GM08714 (cell line): ENCODE measurements at regions not wholly inside any gene's neighbourhood (a gene's known extent, or its start where the extent isn't known, plus 50 kb on each side); places are given as distances from the start of the nearest gene placed in this dataset.

Experiments used
- H3K4me3 ChIP-seq: fragments of 200-500 bp; sonication (Bioruptor generic); 2 replicates; pipeline ENCODE4 v1.5.1; 2014; ENCODE audit warnings: mild to moderate bottlenecking, low read length, inconsistent platforms
- ZNF274 ChIP-seq: IDR thresholded peaks from 2 replicates; pipeline ENCODE4 v1.6.1; 2012; ENCODE audit warnings: mild to moderate bottlenecking, low read depth, low read length

DNA sequence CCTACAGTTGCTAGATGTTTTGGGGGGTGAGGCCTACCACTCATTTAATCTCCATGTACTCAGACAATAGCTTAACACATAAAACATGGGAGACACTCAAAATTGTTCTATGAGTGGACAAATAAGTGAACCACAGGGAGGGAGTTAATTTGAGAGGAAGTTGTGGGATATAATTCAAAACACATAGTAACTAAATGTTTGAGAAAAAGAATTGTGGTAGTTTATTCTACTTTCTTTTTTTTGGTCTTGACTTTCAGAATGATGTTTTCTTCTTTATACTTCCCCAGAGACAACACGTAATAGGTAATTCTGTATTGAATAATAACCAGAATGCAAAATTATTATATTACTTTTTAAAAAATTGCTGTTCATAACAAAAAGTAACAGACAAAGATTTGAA lies 453.8 kb downstream of the RFPL4B start:
- TF ChIP-seq ZNF274: no peak
- no peak overlapping the region for H3K4me3 ChIP-seq

DNA sequence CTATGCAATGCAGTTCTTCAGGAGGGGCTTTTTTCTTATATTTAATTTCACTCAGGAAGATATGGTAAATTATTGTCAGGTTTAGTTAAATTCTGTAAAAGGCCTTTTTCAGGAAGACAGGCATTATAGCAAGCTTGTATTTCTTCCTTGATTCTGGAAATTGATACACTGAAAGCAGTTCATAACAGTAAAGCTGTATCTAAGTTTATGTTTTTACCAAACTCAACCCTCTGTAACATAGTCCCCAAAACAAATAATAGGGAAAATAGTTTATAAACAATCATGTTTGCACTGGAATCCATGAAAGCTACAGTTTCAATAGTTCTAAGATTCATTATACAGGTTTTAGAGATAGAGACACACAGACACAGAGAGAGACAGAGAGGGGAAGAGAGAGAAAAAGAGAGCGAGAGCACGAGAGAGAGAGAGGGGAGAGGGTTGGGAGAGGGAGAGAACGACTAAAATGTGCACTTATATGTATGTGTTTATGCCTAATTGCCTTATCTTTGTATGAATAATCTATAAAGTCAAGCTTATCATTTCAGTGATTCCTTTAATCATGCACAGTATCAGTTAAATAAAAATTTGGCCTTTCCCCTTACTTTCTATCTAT lies 454.4 kb downstream of the RFPL4B start:
- no peak for TF ChIP-seq ZNF274
- H3K4me3 ChIP-seq: no peak overlapping the region

DNA sequence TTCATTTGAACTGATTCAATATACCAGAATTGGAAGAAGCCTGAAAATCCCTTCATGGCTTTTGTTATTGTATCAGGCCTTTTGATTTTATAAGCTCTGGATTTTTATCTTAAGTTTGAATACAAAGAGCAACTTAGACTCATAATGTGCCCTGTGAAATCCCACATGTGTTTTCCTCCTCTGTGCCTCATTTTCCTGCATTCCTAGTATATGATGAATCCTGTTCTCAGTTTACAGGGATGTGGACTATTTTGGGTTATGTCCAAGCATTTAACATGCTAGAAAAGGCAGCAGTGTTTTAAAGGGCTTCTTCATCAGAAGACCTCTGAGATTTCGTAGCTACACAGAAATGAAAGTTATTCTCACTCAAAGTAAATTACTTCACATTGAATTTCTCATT lies 455.0 kb downstream of the RFPL4B start:
- H3K4me3 ChIP-seq: no peak overlapping the region
- TF ChIP-seq ZNF274: no peak

DNA sequence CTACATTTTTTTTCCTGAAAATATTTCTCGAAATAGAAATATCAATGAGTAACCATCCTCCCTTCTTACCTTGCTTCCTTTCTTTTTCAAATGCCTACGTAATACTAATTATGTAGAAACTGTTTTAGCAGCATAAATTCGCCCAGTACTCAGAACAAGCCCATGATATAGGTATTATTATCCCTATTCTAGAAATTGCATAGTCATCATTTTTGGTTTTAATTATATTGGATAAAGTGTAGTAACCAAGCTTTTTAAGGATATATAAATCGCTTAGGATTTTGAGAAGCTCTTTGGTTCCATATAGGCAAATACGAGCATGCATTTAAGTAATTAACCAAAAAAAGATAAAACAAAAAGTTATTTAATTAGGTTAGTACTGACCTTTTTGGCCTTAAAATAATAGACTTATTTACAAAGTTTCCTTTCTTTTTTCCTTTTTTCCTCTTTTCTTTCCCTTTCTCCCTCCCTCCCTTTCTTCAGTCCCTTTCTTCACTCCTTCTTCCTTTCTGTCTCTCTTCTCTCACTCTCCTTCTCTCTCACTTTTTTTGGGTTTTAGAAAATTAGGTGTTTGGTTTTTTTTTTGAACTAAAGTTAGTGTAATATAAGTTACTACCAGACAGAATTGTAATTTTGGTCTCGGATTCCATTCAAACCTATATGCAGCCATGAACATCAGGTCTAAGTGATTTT lies 457.7 kb downstream of the RFPL4B start:
- no peak for TF ChIP-seq ZNF274
- H3K4me3 ChIP-seq: no peak overlapping the region

DNA sequence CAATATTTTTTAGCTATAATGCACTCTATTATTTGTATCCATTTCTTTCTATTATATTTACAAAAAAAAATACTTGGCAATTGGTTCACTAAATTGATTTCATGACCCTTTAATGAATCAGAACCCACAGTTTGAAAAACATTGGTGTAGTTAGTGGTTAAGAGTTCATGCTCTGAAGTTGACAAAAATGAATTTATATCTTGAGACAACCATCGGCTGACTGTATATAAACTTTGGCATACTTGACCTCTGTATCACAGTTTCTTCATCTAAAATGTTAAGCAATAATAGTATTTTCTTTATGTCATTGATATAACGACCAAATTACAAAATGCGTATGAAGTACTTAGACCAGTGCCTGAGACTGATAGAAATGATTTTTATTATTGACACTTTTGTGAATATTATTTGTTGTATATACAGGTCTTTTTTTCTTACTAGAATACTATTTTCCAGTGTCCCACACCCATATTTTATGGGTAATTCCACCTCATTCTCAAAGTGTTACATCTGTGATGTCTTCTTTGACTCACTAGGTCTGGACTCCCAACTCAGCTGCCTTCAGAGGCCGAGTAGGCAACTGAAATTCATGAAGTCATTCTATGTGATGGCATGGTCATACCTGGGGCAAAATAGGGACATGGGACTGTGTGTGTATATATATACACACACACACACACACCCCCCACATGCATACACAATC lies 459.2 kb downstream of the RFPL4B start:
- no peak overlapping the region for H3K4me3 ChIP-seq
- no peak for TF ChIP-seq ZNF274

DNA sequence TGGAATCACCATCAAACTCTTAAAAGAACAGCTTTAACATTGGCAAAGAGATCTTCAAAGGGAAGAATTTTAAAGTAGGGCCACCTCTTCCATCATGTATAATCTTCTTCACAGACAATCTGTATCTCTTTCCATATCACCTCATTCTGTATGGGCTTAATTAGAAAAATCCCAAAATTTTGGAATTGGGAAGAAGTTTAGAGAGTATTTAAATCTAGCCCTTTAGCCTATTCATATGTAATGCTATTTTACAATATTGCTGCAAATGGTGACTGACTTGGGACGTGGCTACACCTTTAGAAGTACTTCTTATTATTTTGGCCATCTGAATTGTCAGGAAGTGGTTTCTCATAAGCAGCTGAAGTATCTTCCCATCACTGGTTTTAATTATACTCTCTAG lies 474.3 kb downstream of the RFPL4B start:
- no peak overlapping the region for H3K4me3 ChIP-seq
- TF ChIP-seq ZNF274: no peak

DNA sequence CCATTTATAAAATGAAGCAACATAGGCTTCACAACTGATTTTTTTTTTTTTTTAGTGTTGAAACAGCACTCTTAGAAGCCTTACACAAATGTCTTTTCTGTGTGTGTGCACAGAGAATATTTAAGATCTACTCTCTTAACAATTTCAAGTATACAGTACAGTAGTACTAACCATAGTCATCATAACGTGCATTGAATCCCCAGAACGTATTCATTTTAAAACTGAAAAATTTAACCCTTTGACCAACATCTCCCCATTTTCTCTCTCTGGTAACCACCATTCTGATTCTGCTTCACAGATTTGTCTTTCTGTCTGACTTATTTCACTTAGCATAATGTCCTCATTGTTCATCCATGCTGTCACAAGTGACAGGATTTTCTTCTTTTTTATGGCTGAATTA lies 475.6 kb downstream of the RFPL4B start:
- TF ChIP-seq ZNF274: no peak
- H3K4me3 ChIP-seq: no peak overlapping the region

DNA sequence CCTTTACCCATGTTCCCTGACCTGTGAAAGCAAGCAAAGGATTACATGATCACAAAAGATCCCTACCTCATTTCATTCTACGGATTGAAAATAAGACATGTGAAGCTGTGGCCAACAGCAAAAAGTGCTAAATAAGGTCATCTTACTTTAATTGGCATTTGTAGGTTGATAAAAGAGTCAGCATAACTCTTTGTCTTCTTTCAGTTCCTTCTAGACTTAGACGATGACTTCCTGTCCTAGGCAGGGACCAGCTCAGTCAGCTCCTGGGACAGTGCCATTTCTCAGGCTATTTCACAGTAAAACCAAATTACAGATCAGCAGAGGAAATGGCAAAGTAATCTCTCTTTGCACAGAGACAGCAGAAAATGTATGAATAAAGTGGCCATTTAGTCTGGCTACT lies 480.7 kb downstream of the RFPL4B start:
- no peak overlapping the region for H3K4me3 ChIP-seq
- TF ChIP-seq ZNF274: no peak

DNA sequence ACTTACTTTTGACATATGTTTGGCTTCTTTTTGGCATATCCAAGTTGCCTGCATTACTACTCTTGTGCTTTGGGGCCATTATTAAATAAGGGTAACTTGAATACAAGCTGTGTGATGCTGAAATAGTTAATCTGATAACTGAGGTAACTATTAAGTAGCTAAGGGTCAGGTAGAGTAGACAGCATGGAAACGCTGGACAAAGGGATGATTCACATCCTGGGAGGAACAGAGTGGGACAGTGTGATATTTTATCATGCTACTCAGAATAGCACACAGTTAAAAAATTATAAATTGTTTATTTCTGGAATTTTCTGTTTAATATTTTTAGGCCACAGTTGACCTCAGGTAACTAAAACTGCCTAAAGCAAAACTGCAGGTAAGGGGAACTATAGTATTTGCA lies 483.9 kb downstream of the RFPL4B start:
- no peak for TF ChIP-seq ZNF274
- H3K4me3 ChIP-seq: no peak overlapping the region

DNA sequence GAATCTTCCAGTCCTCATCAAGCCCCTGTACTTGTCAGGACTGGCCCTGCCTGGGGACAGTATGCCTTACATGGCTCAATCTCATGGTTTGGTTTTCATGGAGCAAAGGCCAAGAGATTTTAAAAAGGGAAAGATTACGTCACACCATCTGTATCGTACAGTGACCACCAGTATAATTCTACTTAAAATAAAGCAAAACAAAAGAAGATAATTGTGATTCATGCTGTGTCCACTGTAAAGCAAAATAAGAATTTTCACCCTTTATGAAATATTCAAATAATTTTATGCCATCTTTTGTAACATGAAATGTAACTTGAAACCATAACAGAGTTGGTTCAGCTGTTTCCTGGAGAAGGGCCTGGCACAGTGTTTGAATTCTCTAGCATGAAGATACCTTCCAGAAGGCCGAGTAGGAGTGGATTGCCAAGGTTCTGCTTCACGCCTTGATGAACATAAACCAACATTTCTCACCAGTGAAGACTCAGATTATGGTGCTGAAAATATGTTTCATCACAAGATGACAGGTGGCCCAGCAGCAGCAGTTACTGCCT lies 486.5 kb downstream of the RFPL4B start:
- TF ChIP-seq ZNF274: no peak

DNA sequence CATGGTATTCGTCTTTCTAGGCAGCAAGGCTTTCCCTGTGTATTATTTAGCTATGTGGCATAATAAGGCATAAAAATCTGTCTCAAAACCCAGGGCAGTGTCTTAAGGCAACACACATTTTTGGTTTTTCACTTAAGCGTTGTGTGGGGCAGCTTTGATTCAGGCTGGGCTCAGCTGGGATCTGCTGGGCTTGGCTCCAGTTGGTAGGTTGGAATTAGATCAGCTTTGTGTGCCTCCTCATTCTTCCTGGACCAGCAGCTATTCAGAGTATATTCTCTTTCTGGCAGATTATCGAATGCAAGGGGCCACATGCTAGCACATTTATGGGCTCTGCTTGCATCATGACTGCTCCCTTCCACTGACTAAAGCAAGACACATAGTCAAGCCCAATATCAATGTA lies 487.9 kb downstream of the RFPL4B start:
- H3K4me3 ChIP-seq: no peak overlapping the region
- TF ChIP-seq ZNF274: no peak

More for the DNA sequence above, 486.5 kb downstream of the RFPL4B start:
- no peak overlapping the region for H3K4me3 ChIP-seq

DNA sequence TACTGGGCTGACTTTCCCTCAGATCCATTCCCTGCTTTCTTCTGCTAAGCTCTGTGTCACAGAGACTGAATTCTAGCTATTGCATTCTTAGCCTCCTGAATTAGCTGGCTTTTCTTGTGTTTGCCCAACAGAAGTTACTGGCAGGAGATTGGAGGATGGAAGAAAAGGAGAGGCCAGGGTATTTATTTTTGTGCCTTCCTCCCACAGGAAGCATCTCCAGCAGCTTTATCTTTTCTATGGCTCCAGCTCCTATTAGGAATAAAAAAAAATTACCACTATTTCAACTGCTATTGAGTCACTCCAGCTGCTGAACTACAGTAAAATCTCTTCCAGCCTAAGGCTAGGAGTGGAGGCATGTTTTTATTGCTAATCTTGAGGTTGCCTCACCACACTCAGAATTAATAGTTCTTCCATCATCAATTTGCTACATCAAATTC lies 492.4 kb downstream of the RFPL4B start:
- H3K4me3 ChIP-seq: no peak overlapping the region
- no peak for TF ChIP-seq ZNF274

DNA sequence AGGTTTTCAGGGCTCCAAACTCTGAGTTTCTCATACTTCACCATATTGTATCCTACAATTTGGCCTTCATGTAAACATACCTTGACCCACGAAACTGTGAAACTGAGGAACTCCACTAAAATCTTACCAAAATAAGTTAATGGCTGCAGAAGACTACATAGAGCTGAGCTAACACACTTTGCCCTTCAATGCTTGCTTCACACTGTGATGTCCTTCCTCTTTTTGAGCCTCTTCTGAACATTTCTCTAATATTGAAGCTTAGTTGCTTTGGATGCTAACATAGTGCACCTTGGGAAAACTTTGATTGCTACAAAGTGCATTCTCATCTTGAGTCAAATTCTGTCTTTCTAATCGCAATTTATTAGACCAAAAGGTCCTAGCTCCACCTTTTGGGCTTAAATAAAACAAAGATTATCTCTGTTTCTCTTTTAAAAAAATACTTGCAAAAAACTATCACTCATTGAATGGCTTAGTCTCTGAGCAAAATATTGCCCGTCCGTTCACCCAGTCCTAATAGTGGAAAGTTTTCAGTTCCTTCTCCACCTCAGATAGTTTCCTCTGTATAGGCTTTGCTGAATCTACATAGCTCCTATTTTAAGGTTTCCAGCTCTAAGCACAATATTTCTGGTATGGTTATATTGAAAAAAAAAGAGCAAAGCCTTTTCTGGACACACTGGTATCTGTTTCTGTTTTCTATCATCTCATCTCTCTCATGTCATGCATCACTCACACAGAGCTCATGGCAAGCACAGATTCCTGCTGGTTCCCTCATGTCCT lies 494.6 kb downstream of the RFPL4B start:
- H3K4me3 ChIP-seq: no peak overlapping the region
- no peak for TF ChIP-seq ZNF274

DNA sequence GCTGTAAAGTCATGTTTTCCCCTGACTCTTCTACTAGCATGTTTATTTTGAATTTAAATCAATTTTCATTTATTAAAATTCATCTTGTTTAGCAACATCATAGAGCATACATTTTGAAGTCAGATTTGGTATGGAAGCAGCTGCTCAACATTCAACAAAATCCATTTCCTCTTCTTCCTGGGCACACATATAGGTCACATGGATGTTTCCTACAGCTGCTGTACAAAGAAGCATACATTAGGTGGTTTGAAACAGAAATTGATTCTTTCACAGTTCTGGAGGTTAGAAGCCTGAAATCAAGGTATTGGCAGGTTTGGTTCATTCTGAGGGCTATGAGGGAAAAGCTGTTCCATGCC lies 495.2 kb downstream of the RFPL4B start:
- H3K4me3 ChIP-seq: no peak overlapping the region
- no peak for TF ChIP-seq ZNF274
